ENCODE measurements at regions not wholly inside any gene's neighbourhood (a gene's known extent, or its start where the extent isn't known, plus 50 kb on each side); places are given as distances from the start of the nearest gene placed in this dataset.

- TF ChIP-seq REST (IDR thresholded peaks at IDR 0.05; ENCODE audit: unreplicated experiment) = no peak
- no peak for TF ChIP-seq ZNF331 (CRISPR knock-in tag; IDR thresholded peaks at IDR 0.05; ENCODE audit: low read depth)
- no peak for TF ChIP-seq JUNB (IDR thresholded peaks at IDR 0.05; ENCODE audit: unreplicated experiment)
- no peak for TF ChIP-seq CREB1 (CRISPR knock-in tag; IDR thresholded peaks at IDR 0.05; ENCODE audit: low read depth)
- TF ChIP-seq POLR2AphosphoS5 (IDR thresholded peaks at IDR 0.05; ENCODE audit: low read depth) = no peak
These were observed 159.0 kb upstream of the SHH start (continued) for GRCh38 chr7:155971180-155971770.

GRCh38 chr7:155969192-155969929, 157.1 kb upstream of the SHH start:
- Histone ChIP-seq H3K9me2 (ENCODE audit: insufficient read depth) (no peaks in the 10 kb centered on the region), H3K27me3 (ENCODE audit: insufficient read depth) (no peaks in the 10 kb centered on the region), H3K79me2 (replicated peaks; ENCODE audit: insufficient read depth) (no peaks in the 10 kb centered on the region), H4K20me1 (replicated peaks; ENCODE audit: insufficient read depth) (no peaks in the 10 kb centered on the region), H3K4me2 (no peak overlapping the region), H3K36me3 (ENCODE audit: insufficient read depth) (no peaks in the 10 kb centered on the region), H3K27ac (ENCODE audit: low read depth) (no peak overlapping the region), H3K4me1 (ENCODE audit: insufficient read depth) (no peaks in the 10 kb centered on the region), H3K4me3 (no peak overlapping the region), H2AFZ (no peak overlapping the region), H3F3A (replicated peaks; ENCODE audit: low read depth) (no peaks in the 10 kb centered on the region)
- DNase-seq (ENCODE audit: low spot score) (no peak), ATAC-seq (no peak)
- Mint-ChIP-seq H3K27me3 (ENCODE audit: insufficient read depth, low read depth, poor library complexity) (peaks cover 4% of the 10 kb centered on the region), H3K4me1 (0 out of 3 replicates have a peak, but pooled peaks cover 2% of the 10 kb centered on the region), H3K36me3 (ENCODE audit: low read depth) (no peaks in the 10 kb centered on the region), H3K9me3 (no peaks in the 10 kb centered on the region), H3K4me3 (no peak overlapping the region), H3K27ac (no peak overlapping the region)
- TF ChIP-seq CREB1 (CRISPR knock-in tag; IDR thresholded peaks at IDR 0.05; ENCODE audit: low read depth) (no peak), STAT1 (IDR thresholded peaks at IDR 0.05; ENCODE audit: unreplicated experiment) (no peak), EZH2 (IDR thresholded peaks at IDR 0.05; ENCODE audit: low read depth, unreplicated experiment) (no peak), REST (IDR thresholded peaks at IDR 0.05; ENCODE audit: unreplicated experiment) (no peak), JUNB (IDR thresholded peaks at IDR 0.05; ENCODE audit: unreplicated experiment) (no peak)
- TF ChIP-seq, protein P1, sequence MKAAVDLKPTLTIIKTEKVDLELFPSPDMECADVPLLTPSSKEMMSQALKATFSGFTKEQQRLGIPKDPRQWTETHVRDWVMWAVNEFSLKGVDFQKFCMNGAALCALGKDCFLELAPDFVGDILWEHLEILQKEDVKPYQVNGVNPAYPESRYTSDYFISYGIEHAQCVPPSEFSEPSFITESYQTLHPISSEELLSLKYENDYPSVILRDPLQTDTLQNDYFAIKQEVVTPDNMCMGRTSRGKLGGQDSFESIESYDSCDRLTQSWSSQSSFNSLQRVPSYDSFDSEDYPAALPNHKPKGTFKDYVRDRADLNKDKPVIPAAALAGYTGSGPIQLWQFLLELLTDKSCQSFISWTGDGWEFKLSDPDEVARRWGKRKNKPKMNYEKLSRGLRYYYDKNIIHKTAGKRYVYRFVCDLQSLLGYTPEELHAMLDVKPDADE (IDR thresholded peaks at IDR 0.05) = no peak
- TF ChIP-seq, protein P2, sequence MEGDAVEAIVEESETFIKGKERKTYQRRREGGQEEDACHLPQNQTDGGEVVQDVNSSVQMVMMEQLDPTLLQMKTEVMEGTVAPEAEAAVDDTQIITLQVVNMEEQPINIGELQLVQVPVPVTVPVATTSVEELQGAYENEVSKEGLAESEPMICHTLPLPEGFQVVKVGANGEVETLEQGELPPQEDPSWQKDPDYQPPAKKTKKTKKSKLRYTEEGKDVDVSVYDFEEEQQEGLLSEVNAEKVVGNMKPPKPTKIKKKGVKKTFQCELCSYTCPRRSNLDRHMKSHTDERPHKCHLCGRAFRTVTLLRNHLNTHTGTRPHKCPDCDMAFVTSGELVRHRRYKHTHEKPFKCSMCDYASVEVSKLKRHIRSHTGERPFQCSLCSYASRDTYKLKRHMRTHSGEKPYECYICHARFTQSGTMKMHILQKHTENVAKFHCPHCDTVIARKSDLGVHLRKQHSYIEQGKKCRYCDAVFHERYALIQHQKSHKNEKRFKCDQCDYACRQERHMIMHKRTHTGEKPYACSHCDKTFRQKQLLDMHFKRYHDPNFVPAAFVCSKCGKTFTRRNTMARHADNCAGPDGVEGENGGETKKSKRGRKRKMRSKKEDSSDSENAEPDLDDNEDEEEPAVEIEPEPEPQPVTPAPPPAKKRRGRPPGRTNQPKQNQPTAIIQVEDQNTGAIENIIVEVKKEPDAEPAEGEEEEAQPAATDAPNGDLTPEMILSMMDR (conservative IDR thresholded peaks at IDR 0.05; ENCODE audit: low read depth in 2 of 2) = no peak

Measured in GM23338 (cell line).